IMR-90 (cell line): ENCODE measurements at regions not wholly inside any gene's neighbourhood (a gene's known extent, or its start where the extent isn't known, plus 50 kb on each side); places are given as distances from the start of the nearest gene placed in this dataset.

Experiments used
- BHLHE40 ChIP-seq: fragments of 150-350 bp; IDR thresholded peaks from 2 replicates; pipeline ENCODE4 v1.6.1; 2016; ENCODE audit warnings: mild to moderate bottlenecking, low read depth, low read length
- CEBPB ChIP-seq: IDR thresholded peaks from 2 replicates; pipeline ENCODE4 v1.6.1; 2012; ENCODE audit warnings: low read depth, low read length, improper control_type of control experiment
- CHD1 ChIP-seq: IDR thresholded peaks from 2 replicates; pipeline ENCODE4 v1.6.1; 2012; ENCODE audit warnings: low read depth, low read length, improper control_type of control experiment
- FOS ChIP-seq: fragments of 150-350 bp; IDR thresholded peaks from 2 replicates; pipeline ENCODE4 v1.6.1; 2016; ENCODE audit warnings: low read depth, low read length
- MAFK ChIP-seq: IDR thresholded peaks from 2 replicates; pipeline ENCODE4 v1.6.1; 2012; ENCODE audit warnings: low read depth, low read length, improper control_type of control experiment
- MXI1 ChIP-seq: IDR thresholded peaks from 2 replicates; pipeline ENCODE4 v1.6.1; 2012; ENCODE audit warnings: low read depth, mild to moderate bottlenecking, low read length, moderate library complexity, borderline replicate concordance
- POLR2A ChIP-seq: IDR thresholded peaks from 2 replicates; pipeline ENCODE4 v1.6.1; 2012; ENCODE audit warnings: mild to moderate bottlenecking, low read depth, low read length
- RAD21 ChIP-seq: IDR thresholded peaks from 2 replicates; pipeline ENCODE4 v1.6.1; 2012; ENCODE audit warnings: low read length, improper control_type of control experiment
- RCOR1 ChIP-seq: IDR thresholded peaks from 2 replicates; pipeline ENCODE4 v1.6.1; 2012; ENCODE audit warnings: mild to moderate bottlenecking, low read length, improper control_type of control experiment; ENCODE audit not compliant: insufficient replicate concordance
- RFX5 ChIP-seq: IDR thresholded peaks from 2 replicates; pipeline ENCODE4 v1.8.0; 2012; ENCODE audit warnings: low read depth, mild to moderate bottlenecking, low read length, moderate library complexity
- TF ChIP-seq, protein P1 (sequence below): conservative IDR thresholded peaks from 2 replicates; pipeline ENCODE4 v1.5.1; 2012; ENCODE audit warnings: mild to moderate bottlenecking, low read depth, low read length, improper control_type of control experiment

GRCh38 chr6:112464901-112465665 is 118.0 kb downstream of the RFPL4B start:
- TF ChIP-seq POLR2A (no peak), CHD1 (no peak), MXI1 (no peak), RAD21 (no peak), CEBPB (no peak), BHLHE40 (no peak), RCOR1 (no peak), FOS (no peak), RFX5 (no peak), MAFK (no peak)
- TF ChIP-seq, protein P1, sequence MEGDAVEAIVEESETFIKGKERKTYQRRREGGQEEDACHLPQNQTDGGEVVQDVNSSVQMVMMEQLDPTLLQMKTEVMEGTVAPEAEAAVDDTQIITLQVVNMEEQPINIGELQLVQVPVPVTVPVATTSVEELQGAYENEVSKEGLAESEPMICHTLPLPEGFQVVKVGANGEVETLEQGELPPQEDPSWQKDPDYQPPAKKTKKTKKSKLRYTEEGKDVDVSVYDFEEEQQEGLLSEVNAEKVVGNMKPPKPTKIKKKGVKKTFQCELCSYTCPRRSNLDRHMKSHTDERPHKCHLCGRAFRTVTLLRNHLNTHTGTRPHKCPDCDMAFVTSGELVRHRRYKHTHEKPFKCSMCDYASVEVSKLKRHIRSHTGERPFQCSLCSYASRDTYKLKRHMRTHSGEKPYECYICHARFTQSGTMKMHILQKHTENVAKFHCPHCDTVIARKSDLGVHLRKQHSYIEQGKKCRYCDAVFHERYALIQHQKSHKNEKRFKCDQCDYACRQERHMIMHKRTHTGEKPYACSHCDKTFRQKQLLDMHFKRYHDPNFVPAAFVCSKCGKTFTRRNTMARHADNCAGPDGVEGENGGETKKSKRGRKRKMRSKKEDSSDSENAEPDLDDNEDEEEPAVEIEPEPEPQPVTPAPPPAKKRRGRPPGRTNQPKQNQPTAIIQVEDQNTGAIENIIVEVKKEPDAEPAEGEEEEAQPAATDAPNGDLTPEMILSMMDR: no peak
